Naive thymus-derived CD8-positive, alpha-beta T cell (primary cell): ENCODE measurements at regions not wholly inside any gene's neighbourhood (a gene's known extent, or its start where the extent isn't known, plus 50 kb on each side); places are given as distances from the start of the nearest gene placed in this dataset.
"Not testable (repeated sequence)": the region's sequence is repeated elsewhere in the genome, so short reads cannot be mapped to it uniquely, and the experiment has no call there.

ENCODE experiments used
- ATAC-seq, 2 donors: fragments of 150-1000 bp; cut with Tn5 transposase in 1 of 2; sonication (Bioruptor Pico), chemical (Tn5 transposase) in 1 of 2; 1 replicate in 1 of 2; 2 replicates in 1 of 2; pipeline ENCODE4 v1.10.0; 2021; ENCODE audit warnings: mild to moderate bottlenecking in 2 of 2, moderate library complexity in 2 of 2
- POLR2A ChIA-PET: fragments of 350-600 bp; sonication (Branson Sonifier 250); formaldehyde crosslinking; loops from one replicate; lab custom pipeline; 2021; ENCODE audit warnings: antibody characterized with exemption; lab: Charles Lee
- DNase-seq, 10 donors: peaks; one replicate each; pipeline versions ENCODE4 v3.0.0 to v3.0.0-alpha.2; 2020 to 2022
- H3K27ac Mint-ChIP-seq, 10 donors: one replicate each; pipeline ENCODE4 v1.8.0; 2020 to 2022; ENCODE audit warnings: mild to moderate bottlenecking in 10 of 10, mixed read lengths in 10 of 10, moderate library complexity in 4 of 10, inconsistent platforms in 1 of 10
- H3K27me3 Mint-ChIP-seq, 5 donors: one replicate each; pipeline ENCODE4 v1.8.0; 2021 to 2022; ENCODE audit warnings: mixed read lengths in 5 of 5
- H3K36me3 Mint-ChIP-seq, 3 donors: one replicate each; pipeline ENCODE4 v1.8.0; 2020 to 2022; ENCODE audit warnings: mixed read lengths in 3 of 3, mild to moderate bottlenecking in 2 of 3, inconsistent platforms in 1 of 3
- H3K4me1 Mint-ChIP-seq, 4 donors: one replicate each; pipeline ENCODE4 v1.8.0; 2021 to 2022; ENCODE audit warnings: mixed read lengths in 4 of 4
- H3K4me3 Mint-ChIP-seq, 10 donors: one replicate each; pipeline ENCODE4 v1.8.0; 2020 to 2022; ENCODE audit warnings: mild to moderate bottlenecking in 10 of 10, mixed read lengths in 10 of 10, moderate library complexity in 6 of 10, inconsistent platforms in 1 of 10
- H3K9me3 Mint-ChIP-seq, 9 donors: one replicate each; pipeline ENCODE4 v1.8.0; 2020 to 2022; ENCODE audit warnings: mixed read lengths in 9 of 9, mild to moderate bottlenecking in 3 of 9, inconsistent platforms in 1 of 9, moderate library complexity in 1 of 9

DNA sequence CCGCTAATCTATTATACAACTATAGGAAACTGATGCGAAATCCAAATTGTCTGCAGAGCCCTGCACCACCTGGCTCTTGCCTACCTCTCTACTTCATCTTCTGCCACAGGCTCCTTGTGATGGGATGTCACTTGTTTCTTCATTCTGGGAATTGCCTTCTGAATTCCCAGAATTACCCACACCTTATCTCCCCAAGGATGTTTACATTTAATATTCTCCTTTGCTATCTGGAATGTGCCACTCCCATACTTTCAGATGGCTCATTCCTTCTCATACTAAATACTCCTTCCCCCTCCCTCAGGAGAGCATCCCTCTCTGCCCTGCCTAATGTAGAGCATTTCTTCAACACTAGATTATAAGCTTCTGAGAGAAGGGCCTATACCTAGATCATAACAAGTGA is 573.1 kb downstream of the GALC start:
- POLR2A ChIA-PET, result no interaction called here
- DNase-seq, result no peak
- Mint-ChIP-seq H3K4me1 (no peaks in the 10 kb centered on the region), H3K4me3 (no peak overlapping the region), H3K36me3 (peaks cover 0 to 7% (median 0%) of the 10 kb centered on the region in 3 donors), H3K27me3 (peaks cover 0 to 1% (median 0%) of the 10 kb centered on the region in 5 donors), H3K27ac (no peak overlapping the region), H3K9me3 (peaks cover 0 to 30% (median 10%) of the 10 kb centered on the region in 9 donors)
- no peak for ATAC-seq

DNA sequence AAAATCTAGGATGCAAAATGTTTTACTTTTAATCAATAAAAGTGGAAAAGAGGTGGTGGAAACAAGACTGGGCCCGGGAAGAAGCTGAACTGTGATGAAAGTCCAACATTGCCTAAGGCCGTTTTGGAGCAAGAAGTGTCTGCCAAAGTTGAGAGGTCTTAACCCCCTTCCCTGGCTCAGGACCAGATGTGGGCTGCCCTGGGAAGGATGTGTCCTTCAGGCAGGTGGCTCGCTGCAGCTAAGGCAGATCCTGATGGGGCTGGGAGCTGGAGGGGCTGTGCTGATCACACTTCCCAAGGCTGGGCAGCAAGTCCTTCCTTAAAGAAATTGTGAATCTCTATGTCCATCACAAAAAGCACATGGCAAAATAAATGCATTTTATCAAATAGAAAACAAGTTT is 581.6 kb downstream of the GALC start:
- DNase-seq (no peak), ATAC-seq (no peak)
- no peaks in the 10 kb centered on the region for H3K27me3 Mint-ChIP-seq
- no peaks in the 10 kb centered on the region for H3K36me3 Mint-ChIP-seq
- H3K9me3 Mint-ChIP-seq, result peaks cover 0 to 15% (median 2%) of the 10 kb centered on the region in 9 donors
- H3K4me1 Mint-ChIP-seq, result no peaks in the 10 kb centered on the region
- H3K4me3 Mint-ChIP-seq, result no peak overlapping the region
- POLR2A ChIA-PET, result no interaction called here
- H3K27ac Mint-ChIP-seq, result no peak overlapping the region

DNA sequence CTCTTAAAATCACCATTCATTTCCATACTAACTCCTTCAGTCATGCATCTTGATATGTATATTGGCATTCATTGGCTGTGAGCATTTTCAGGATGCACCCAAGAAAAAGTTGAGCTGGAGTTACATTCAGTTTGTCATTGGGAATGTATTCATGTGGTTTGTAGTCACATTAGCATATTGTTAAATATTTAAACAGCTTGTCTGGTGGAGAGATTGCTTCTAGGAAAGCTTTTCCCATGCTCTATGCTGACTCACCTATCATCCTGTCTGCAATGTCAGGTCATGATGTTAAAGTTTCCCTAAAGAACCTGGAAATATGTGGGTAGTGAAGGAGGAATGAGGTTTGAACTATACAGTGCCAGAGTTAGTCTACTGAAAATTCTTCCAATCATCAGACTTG is 583.6 kb downstream of the GALC start:
- Mint-ChIP-seq H3K9me3 (peaks cover 0 to 22% (median 2%) of the 10 kb centered on the region in 9 donors), H3K4me1 (no peaks in the 10 kb centered on the region), H3K4me3 (no peak overlapping the region), H3K27me3 (no peaks in the 10 kb centered on the region), H3K36me3 (no peaks in the 10 kb centered on the region), H3K27ac (no peak overlapping the region)
- ATAC-seq (no peak), DNase-seq (no peak)
- POLR2A ChIA-PET, result no interaction called here

DNA sequence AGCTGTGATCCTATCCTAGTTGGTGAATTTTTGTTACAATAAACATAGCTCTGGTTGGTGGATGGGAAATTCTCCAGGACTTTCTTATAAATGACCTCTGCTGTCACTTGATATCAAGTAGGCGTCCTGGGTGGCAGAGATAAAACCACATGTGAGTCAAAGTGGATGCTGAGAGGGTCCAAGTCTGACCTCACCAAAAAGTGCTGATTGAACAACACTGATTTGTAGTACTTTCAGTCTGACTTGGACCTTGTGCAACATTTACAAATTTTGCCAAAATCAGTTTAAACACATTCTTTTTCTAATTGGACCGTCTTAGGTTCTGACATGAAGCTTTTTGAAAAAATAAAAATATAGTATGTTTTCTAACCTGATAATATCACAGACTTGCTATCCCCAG is 585.6 kb downstream of the GALC start:
- Mint-ChIP-seq H3K36me3 (no peaks in the 10 kb centered on the region), H3K4me1 (no peaks in the 10 kb centered on the region), H3K27ac (peak overlapping the region in 1 of 10 donors; percentile 25), H3K27me3 (no peaks in the 10 kb centered on the region), H3K4me3 (no peak overlapping the region), H3K9me3 (peaks cover 0 to 19% (median 2%) of the 10 kb centered on the region in 9 donors)
- POLR2A ChIA-PET, result no interaction called here
- ATAC-seq (no peak), DNase-seq (no peak)

DNA sequence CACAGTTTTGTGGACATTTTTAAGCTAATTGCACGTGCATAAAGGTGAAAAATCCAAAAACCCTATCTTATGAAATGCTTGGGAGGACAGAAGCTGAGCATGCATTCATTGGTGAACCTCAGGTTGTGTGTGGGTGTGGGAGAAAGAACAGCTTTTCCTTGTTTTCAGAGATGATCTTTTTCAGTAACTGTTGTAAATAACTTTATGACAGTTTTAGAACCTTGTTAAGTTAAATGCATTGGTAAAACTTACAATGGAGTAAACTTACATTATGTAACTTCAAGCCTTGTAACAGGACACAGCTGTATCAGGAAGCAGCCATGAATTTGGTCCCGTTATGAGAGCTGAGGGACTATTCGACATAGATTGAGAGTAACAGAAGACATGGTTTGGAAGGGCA is 587.4 kb downstream of the GALC start:
- no peak overlapping the region for H3K27ac Mint-ChIP-seq
- no peaks in the 10 kb centered on the region for H3K4me1 Mint-ChIP-seq
- H3K9me3 Mint-ChIP-seq, result peaks cover 0 to 19% (median 4%) of the 10 kb centered on the region in 9 donors

DNA sequence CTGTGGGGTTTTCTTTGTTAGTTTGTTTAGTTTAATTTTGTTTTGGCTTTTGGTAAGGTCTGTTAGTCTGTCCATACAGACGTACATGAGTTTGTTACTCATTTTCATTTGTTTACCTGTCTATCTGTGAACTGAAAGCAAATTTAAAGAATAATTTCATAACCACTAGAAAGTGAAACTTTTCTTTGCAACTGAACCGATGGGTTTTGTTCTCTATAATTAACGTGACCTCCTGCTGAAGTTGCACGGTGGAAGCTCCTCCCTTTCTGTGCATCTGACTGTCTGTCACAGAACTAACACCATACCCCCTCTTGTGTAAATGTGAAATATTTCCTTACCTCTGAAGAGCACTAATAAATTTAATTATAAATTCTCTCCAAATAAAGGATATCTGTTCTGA is 595.5 kb downstream of the GALC start:
- H3K36me3 Mint-ChIP-seq, result no peaks in the 10 kb centered on the region
- ATAC-seq (no peak), DNase-seq (no peak)
- H3K4me3 Mint-ChIP-seq, result no peak overlapping the region
- no peaks in the 10 kb centered on the region for H3K27me3 Mint-ChIP-seq
- no peaks in the 10 kb centered on the region for H3K4me1 Mint-ChIP-seq
- POLR2A ChIA-PET, result no interaction called here
- no peak overlapping the region for H3K27ac Mint-ChIP-seq
- peaks cover 0 to 23% (median 5%) of the 10 kb centered on the region in 9 donors for H3K9me3 Mint-ChIP-seq

More for the DNA sequence above, 587.4 kb downstream of the GALC start:
- ATAC-seq, result no peak
- Mint-ChIP-seq H3K27me3 (no peaks in the 10 kb centered on the region), H3K36me3 (no peaks in the 10 kb centered on the region), H3K4me3 (no peak overlapping the region)
- DNase-seq, result no peak
- POLR2A ChIA-PET, result no interaction called here

DNA sequence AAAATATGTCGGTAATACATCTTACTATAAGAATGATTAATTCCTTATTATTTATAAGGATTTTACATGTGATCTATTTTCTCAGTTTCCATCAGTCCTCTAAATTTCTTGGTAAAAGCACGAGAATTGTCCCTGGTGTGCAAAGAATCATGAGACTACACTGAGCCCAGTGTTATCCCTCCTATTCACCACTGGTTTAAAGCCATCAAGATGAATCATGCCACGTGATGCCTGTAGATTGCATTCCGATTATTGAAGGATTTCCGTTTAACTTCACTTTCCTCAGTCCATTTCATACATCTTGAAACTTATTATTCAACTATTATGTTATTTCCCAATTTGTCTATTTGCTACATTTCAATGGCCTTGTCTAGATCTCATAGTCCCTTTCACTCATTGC is 601.9 kb downstream of the GALC start:
- H3K9me3 Mint-ChIP-seq, result peaks cover 0 to 21% (median 6%) of the 10 kb centered on the region in 9 donors
- no peaks in the 10 kb centered on the region for H3K36me3 Mint-ChIP-seq
- no peaks in the 10 kb centered on the region for H3K4me1 Mint-ChIP-seq
- DNase-seq (no peak), ATAC-seq (no peak)
- no peak overlapping the region for H3K27ac Mint-ChIP-seq
- H3K4me3 Mint-ChIP-seq, result no peak overlapping the region
- H3K27me3 Mint-ChIP-seq, result no peaks in the 10 kb centered on the region
- POLR2A ChIA-PET, result no interaction called here

DNA sequence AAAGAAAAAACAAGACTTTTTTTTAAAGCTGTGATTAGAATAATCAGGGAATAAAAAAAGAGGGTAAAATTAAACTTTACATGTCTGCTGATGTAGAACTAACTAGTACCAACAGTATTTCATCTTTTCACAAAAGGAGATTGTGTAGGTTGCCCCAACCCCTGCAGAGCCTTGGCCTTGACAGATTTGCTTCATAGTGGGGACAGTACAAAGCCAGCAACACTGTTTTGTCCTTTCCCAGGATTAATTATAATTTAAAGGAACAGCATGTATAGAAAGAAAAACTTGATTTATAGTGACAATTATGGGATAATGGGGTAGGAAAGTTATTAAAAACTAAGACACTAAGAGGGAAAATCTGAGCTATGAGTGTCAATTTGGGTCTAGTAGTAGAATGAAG is 604.0 kb downstream of the GALC start:
- no peak for ATAC-seq
- Mint-ChIP-seq H3K4me1 (no peaks in the 10 kb centered on the region), H3K9me3 (peaks cover 0 to 22% (median 6%) of the 10 kb centered on the region in 9 donors), H3K36me3 (no peaks in the 10 kb centered on the region), H3K4me3 (no peak overlapping the region), H3K27me3 (no peaks in the 10 kb centered on the region), H3K27ac (no peak overlapping the region)
- POLR2A ChIA-PET, result no interaction called here
- no peak for DNase-seq

DNA sequence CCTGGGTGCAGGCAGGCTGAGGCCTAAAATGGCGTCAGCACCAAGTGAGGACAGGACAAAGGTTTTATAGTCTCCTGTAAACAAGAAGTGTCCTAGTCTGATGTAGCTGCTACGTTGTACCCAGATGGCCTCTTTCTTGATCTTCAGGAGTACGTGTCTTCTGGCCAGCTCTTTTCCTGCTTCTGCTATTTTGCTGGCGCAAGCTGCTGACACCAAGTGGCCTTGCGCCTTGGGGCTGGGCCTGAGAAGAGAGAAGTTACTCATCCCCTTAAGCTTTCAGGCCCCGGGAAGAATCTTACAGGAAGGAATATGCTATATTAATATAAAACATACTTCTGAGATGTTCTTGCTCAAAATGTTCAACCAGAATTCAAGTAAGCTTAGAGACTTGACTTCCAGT is 605.2 kb downstream of the GALC start:
- DNase-seq (no peak), ATAC-seq (no peak)
- Mint-ChIP-seq H3K9me3 (peaks cover 2 to 34% (median 11%) of the 10 kb centered on the region in 9 donors), H3K4me1 (no peaks in the 10 kb centered on the region), H3K4me3 (no peak overlapping the region), H3K27me3 (no peaks in the 10 kb centered on the region), H3K27ac (no peak overlapping the region), H3K36me3 (peaks cover 0 to 6% (median 0%) of the 10 kb centered on the region in 3 donors)
- POLR2A ChIA-PET, result no interaction called here

DNA sequence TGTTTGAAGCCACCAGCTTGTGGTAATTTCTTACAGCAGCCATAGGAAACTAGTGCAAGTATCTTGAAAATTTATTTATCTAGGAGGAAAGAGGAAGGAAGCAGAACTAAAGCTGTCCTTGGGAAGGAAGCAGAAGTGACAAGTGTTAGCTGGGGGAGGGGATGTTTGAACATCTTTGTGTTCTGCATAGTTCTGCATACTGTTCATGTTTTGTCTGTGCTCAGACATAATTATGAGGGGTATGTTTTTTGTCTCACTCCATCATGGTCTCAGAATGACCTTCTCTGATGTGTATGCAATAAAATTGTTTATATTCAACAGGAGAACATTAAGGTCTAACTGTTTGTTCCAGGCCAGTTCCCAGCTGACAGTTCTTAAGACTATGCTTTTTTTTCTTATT is 606.5 kb downstream of the GALC start:
- H3K27ac Mint-ChIP-seq, result no peak overlapping the region
- H3K27me3 Mint-ChIP-seq, result no peaks in the 10 kb centered on the region
- no peaks in the 10 kb centered on the region for H3K4me1 Mint-ChIP-seq
- POLR2A ChIA-PET, result no interaction called here
- H3K9me3 Mint-ChIP-seq, result peaks cover 2 to 36% (median 12%) of the 10 kb centered on the region in 9 donors
- DNase-seq (no peak), ATAC-seq (no peak)
- no peak overlapping the region for H3K4me3 Mint-ChIP-seq
- H3K36me3 Mint-ChIP-seq, result peaks cover 0 to 6% (median 0%) of the 10 kb centered on the region in 3 donors

DNA sequence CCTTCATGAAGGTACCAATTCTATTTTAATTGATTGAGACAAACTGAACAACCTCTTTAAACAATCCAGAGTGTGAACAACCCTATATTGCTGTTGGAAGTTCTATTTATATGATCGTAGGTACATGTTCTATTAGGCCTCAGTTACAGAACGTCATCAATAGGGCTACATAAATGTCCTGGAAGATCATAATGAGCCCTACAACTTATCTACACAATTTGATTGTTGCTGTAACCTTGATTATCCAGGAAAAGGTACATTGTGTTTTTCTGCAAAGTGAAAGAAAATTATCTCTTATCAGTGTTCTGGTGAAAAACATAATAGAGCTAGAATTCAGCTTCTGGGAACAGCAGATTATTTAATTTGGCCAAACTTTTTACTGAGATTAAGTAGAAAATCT is 612.9 kb downstream of the GALC start:
- H3K27me3 Mint-ChIP-seq, result no peaks in the 10 kb centered on the region
- H3K4me1 Mint-ChIP-seq, result no peaks in the 10 kb centered on the region
- peaks cover 0 to 6% (median 0%) of the 10 kb centered on the region in 3 donors for H3K36me3 Mint-ChIP-seq
- no peak overlapping the region for H3K4me3 Mint-ChIP-seq
- DNase-seq, result no peak
- H3K27ac Mint-ChIP-seq, result no peak overlapping the region
- peaks cover 2 to 25% (median 14%) of the 10 kb centered on the region in 9 donors for H3K9me3 Mint-ChIP-seq
- POLR2A ChIA-PET, result no interaction called here
- no peak for ATAC-seq

DNA sequence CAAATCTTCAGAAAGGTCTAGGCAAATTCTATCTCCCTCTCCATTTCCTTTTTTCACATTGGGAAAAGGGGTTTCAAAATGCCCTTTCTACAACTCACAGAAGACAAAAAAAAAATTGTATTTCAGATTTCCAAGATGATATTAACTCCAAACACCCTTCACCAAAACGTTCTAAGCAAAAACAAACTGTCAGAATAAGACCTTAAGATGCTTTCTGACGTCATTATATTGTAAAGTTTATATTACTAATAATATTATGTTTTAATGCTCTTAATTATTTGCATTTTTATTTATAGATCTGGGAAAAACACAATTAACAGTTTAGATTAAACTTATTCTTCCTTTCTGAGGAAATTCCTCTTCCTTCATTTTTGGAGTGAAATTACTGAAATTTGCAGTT is 624.2 kb downstream of the GALC start:
- no peak for ATAC-seq
- no peaks in the 10 kb centered on the region for H3K36me3 Mint-ChIP-seq
- no peak for DNase-seq
- POLR2A ChIA-PET, result no interaction called here
- H3K4me1 Mint-ChIP-seq, result no peaks in the 10 kb centered on the region
- no peaks in the 10 kb centered on the region for H3K27me3 Mint-ChIP-seq
- peaks cover 0 to 6% (median 2%) of the 10 kb centered on the region in 9 donors for H3K9me3 Mint-ChIP-seq
- H3K27ac Mint-ChIP-seq, result no peak overlapping the region
- no peak overlapping the region for H3K4me3 Mint-ChIP-seq

DNA sequence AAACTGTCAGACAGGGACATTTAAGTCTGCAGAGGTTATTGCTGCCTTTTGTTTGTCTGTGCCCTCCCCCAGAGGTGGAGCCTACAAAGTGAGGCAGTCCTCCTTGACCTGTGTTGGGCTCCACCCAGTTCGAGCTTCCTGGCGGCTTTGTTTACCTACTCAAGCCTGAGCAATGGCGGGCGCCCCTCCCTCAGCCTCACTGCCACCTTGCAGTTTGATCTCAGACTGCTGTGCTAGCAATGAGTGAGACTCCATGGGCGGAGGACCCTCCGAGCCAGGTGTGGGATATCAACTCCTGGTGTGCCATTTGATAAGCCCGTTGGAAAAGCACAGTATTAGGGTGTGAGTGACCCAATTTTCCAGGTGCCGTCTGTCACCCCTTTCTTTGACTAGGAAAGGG is 632.7 kb downstream of the GALC start:
- H3K27me3 Mint-ChIP-seq, H3K36me3 Mint-ChIP-seq, H3K27ac Mint-ChIP-seq, H3K4me1 Mint-ChIP-seq, ATAC-seq, POLR2A ChIA-PET, H3K4me3 Mint-ChIP-seq: not testable (repeated sequence)
- H3K9me3 Mint-ChIP-seq, result peaks cover 0 to 26% (median 10%) of the 10 kb centered on the region in 9 donors
- DNase-seq, result peak in 1 of 10 donors; percentile 43

DNA sequence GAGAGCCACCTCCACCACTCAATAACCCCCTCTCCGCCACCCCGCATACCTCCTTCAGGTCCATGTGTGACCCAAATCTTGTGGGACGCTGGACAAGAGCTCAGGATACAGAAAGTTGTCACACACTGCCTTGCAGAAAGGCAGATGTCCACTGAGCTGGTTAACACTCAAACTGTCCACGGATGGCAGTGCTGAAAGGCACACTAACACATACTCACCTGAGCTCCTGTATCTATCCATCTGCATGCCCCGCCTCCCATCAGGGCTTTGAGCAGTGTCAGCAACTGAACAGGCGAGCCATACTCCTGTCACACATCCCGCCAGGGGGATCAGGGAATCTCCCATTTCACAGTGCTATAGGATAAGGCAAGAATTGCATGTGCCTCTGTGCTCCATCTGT is 642.0 kb downstream of the GALC start:
- H3K9me3 Mint-ChIP-seq, result peaks cover 0 to 21% (median 10%) of the 10 kb centered on the region in 9 donors
- ATAC-seq (no peak), DNase-seq (no peak)
- H3K27ac Mint-ChIP-seq, result no peak overlapping the region
- H3K4me3 Mint-ChIP-seq, result no peak overlapping the region
- H3K4me1 Mint-ChIP-seq, result no peaks in the 10 kb centered on the region
- no peaks in the 10 kb centered on the region for H3K36me3 Mint-ChIP-seq
- POLR2A ChIA-PET, result no interaction called here
- H3K27me3 Mint-ChIP-seq, result no peaks in the 10 kb centered on the region
